AG10803 (cell line): ENCODE measurements at regions not wholly inside any gene's neighbourhood (a gene's known extent, or its start where the extent isn't known, plus 50 kb on each side); places are given as distances from the start of the nearest gene placed in this dataset.
A peak's percentile ranks its signal among the peaks of the same experiment; 100 is the strongest.

ENCODE experiments used
- DNase-seq: peaks from one replicate; pipeline ENCODE4 v3.0.0; 2010; ENCODE audit warnings: low read depth
- H3K4me3 ChIP-seq: 2 replicates; pipeline ENCODE4 v1.5.1; 2011; ENCODE audit warnings: mild to moderate bottlenecking, low read length, control low read depth
- CTCF ChIP-seq: conservative IDR thresholded peaks from 2 replicates; pipeline ENCODE4 v1.5.1; 2011; ENCODE audit warnings: mild to moderate bottlenecking, low read length, control low read depth, inconsistent platforms

- TF ChIP-seq CTCF = no peak
- H3K4me3 ChIP-seq = no peak overlapping the region
- DNase-seq = peak; percentile 85
Measured at GRCh38 chr12:19018302-19018970, 111.1 kb upstream of the PLEKHA5 start.

- no peak overlapping the region for H3K4me3 ChIP-seq
- TF ChIP-seq CTCF = no peak
- no peak for DNase-seq
Measured at GRCh38 chr12:19021240-19021639, 108.3 kb upstream of the PLEKHA5 start.

- DNase-seq = no peak
- no peak overlapping the region for H3K4me3 ChIP-seq
- TF ChIP-seq CTCF = no peak
Measured at GRCh38 chr12:19021646-19022045, 107.9 kb upstream of the PLEKHA5 start.

- DNase-seq = no peak
- H3K4me3 ChIP-seq = no peak overlapping the region
- no peak for TF ChIP-seq CTCF
Measured at GRCh38 chr12:19025582-19025981, 104.0 kb upstream of the PLEKHA5 start.

- DNase-seq = no peak
- H3K4me3 ChIP-seq = no peak overlapping the region
- TF ChIP-seq CTCF = no peak
Measured at GRCh38 chr12:19026034-19026433, 103.5 kb upstream of the PLEKHA5 start.

GRCh38 chr12:19026614-19027488, 102.7 kb upstream of the PLEKHA5 start:
- no peak for TF ChIP-seq CTCF
- no peak overlapping the region for H3K4me3 ChIP-seq
- no peak for DNase-seq

- DNase-seq = no peak
- H3K4me3 ChIP-seq = no peak overlapping the region
- no peak for TF ChIP-seq CTCF
Measured at GRCh38 chr12:19030180-19030579, 99.4 kb upstream of the PLEKHA5 start.
